Fibroblast of the aortic adventitia (primary cell): ENCODE measurements at regions not wholly inside any gene's neighbourhood (a gene's known extent, or its start where the extent isn't known, plus 50 kb on each side); places are given as distances from the start of the nearest gene placed in this dataset.
"Not testable (repeated sequence)": the region's sequence is repeated elsewhere in the genome, so short reads cannot be mapped to it uniquely, and the experiment has no call there.

Experiments
- DNase-seq: peaks from one replicate; pipeline ENCODE4 v3.0.0-alpha.2; 2010; ENCODE audit warnings: low read depth
- H3K4me3 ChIP-seq: 2 replicates; pipeline ENCODE4 v1.5.1; 2011; ENCODE audit warnings: low read depth, mild to moderate bottlenecking, control low read depth, low read length, moderate library complexity
- TF ChIP-seq, protein P1 (sequence below): IDR thresholded peaks from 2 replicates; pipeline ENCODE4 v1.5.1; 2011; ENCODE audit warnings: mild to moderate bottlenecking, low read length, control low read depth, inconsistent platforms; ENCODE audit not compliant: insufficient read depth

DNA sequence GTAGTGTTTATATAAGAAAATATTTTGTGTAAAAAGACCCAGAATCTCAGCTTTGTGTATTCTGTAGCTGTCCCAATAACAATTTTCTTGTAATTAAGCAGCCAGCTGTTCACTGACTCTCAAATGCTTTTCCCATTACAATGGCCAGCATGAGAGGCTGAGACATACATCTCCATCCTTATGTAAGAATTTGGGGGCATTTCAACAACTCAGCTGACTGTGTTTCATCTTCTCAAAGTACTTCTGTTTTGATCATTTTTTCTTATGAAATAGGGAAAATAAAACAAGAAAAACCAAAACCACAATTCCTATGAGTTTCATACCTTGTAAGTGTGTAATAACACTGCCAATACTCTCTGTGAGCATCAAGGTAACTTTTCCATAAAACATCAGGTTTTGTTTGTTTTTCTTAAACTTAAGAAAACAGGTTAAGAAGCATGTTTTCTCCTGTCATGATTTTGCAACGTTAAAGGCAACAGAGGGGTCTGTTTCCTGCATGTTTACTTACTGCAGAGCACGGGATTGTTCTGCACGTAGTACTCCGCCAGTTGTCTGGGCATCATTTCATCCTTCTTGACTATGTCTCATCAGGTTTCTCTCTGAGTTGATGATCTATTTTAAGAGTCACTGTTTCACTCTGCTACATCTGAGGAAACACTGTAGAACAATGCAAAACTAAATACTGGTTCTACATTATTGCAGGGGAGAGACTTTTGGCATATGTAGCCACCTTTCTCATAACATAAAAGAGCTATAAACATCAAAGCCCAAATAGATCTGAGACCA, 62.9 kb upstream of the CYRIA start:
- TF ChIP-seq, protein P1, sequence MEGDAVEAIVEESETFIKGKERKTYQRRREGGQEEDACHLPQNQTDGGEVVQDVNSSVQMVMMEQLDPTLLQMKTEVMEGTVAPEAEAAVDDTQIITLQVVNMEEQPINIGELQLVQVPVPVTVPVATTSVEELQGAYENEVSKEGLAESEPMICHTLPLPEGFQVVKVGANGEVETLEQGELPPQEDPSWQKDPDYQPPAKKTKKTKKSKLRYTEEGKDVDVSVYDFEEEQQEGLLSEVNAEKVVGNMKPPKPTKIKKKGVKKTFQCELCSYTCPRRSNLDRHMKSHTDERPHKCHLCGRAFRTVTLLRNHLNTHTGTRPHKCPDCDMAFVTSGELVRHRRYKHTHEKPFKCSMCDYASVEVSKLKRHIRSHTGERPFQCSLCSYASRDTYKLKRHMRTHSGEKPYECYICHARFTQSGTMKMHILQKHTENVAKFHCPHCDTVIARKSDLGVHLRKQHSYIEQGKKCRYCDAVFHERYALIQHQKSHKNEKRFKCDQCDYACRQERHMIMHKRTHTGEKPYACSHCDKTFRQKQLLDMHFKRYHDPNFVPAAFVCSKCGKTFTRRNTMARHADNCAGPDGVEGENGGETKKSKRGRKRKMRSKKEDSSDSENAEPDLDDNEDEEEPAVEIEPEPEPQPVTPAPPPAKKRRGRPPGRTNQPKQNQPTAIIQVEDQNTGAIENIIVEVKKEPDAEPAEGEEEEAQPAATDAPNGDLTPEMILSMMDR: no peak
- H3K4me3 ChIP-seq: no peak overlapping the region
- DNase-seq: no peak

DNA sequence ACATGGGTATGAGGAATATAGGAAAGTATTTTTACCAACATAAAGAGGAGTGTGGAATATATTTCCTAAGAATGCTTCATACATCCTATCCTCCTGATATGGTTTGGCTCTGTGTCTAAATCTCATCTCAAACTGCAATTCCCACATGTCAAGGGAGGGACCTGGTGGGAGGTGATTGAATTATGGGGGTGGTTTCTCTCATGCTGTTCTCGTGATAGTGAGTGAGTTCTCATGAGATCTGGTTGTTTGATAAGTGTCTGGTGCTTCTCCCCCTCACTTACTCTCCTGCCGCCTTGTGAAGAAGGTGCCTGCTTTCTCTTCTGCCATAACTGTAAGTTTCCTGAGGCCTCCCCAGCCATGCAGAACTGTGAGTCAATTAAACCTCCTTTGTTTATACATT, 62.2 kb upstream of the CYRIA start:
- H3K4me3 ChIP-seq, DNase-seq: not testable (repeated sequence)

DNA sequence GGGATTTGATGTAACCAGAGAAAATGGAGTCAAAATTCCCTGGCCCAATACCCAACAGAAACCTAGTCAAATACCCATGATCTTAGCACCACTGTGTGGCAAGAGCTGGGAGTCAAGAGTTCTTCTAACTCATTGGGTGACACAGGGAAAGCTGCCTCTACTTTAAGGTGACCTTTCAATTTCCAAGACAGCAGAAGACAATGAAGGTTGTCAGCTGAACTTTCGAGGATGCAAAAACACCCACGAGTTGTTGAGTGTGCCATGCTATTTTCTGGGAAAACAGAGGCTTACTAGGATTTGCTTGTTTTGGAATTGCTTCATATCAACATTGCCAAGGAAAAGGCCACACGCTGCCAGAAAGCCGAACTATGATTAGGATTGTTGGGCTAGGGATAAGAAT, 61.6 kb upstream of the CYRIA start:
- TF ChIP-seq, protein P1: no peak
- H3K4me3 ChIP-seq: no peak overlapping the region
- DNase-seq: peak; percentile 0

DNA sequence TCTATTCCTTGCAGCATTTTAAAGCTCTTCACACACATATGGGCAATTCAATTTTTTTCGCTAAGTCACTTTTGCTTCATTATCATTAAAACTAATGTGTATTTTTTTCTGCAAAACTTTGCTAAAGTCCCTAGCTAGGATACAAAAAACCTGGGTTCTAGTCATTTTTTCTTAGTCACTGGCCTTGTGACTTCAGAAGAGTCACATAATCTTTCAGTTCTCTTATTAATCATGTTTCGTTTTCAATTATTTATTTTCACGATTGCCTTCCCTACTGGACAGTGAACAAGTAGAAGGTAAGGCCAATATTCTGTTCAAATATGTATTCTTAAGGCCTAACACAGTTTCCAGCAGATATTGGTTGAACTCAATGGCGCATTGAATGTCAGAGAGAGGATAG, 60.9 kb upstream of the CYRIA start:
- TF ChIP-seq, protein P1: no peak
- no peak overlapping the region for H3K4me3 ChIP-seq
- no peak for DNase-seq

DNA sequence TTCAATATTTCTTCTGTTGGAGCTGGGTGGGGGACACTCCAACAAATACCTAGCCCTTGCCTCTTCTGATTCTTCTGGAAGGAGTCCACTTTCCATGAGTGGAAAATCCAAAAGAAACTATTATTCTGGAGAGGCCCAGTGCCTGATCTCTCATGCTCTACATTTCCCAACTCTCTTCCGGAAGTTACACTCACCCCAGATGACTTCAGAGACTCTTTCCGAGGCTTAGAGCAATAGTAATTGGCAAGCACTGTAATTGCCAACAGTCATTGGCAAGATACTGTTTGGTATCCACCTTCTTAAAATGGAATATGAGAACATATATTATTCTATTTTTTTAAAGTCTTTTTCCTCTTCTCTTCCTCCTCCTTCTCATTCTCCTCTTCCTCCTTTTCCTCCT, 60.5 kb upstream of the CYRIA start:
- no peak overlapping the region for H3K4me3 ChIP-seq
- TF ChIP-seq, protein P1: no peak
- no peak for DNase-seq

DNA sequence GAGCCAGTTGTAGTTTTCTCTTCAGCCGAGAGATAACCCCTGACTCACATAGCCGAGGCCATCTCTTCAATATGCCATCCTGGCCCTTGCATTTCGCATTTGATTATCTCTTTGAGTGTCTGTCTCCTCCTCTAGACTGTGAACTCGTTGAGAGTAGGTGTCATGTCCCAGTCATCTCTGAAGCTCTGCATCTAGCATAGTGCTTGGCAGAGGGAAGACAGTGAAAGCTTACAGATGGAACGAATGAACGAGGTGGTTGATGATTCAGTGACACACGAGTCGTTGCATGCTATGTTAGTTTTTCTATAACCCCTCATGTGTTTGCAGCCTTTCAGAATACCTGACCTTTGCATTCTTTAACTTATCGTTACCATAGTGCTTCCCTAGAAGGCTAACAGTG, 59.9 kb upstream of the CYRIA start:
- TF ChIP-seq, protein P1: no peak
- no peak for DNase-seq
- H3K4me3 ChIP-seq: no peak overlapping the region

DNA sequence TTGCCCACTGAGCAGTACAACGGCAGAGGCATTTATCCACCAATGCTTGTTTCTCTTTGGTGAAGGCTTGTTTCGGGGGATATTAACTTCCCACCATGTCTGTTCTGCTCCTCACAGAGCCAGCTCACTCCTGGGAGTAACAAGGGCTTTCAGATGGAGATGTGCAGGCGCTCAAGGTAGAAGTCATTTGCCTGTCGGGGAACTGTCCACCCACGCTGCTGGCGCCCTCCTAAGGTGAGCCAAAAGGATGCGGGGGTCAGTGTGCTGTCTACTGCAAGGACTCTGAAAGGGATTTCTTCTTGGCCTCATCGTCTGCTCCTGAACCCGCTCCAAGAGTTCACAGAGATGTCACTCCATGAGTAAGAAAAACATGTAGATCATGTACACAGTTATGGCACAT, 57.0 kb upstream of the CYRIA start:
- no peak for DNase-seq
- TF ChIP-seq, protein P1: no peak
- no peak overlapping the region for H3K4me3 ChIP-seq
